ENCODE measurements at regions not wholly inside any gene's neighbourhood (a gene's known extent, or its start where the extent isn't known, plus 50 kb on each side); places are given as distances from the start of the nearest gene placed in this dataset.

- TF ChIP-seq CTCF (IDR thresholded peaks at IDR 0.05) (no peak), POLR2A (IDR thresholded peaks at IDR 0.05) (no peak)
- DNase-seq (no peak), ATAC-seq (no peak)
- no peak overlapping the region for H3K27ac ChIP-seq
- no peaks in the 10 kb centered on the region for H3K36me3 ChIP-seq (replicated peaks in 1 of 2; ENCODE audit: insufficient read depth in 1 of 2, low read depth in 2 of 2)
- no peaks in the 10 kb centered on the region for H3K9me3 ChIP-seq
- no peaks in the 10 kb centered on the region for H3K27me3 ChIP-seq
- no peaks in the 10 kb centered on the region for H3K4me1 ChIP-seq
- 74 to 79% methylated on average over 7 of the region's 7 CpGs for WGBS, 2 donors
- H3K4me3 ChIP-seq: no peak overlapping the region
- intact Hi-C loops (cut with DNase I): no loop called here
These were observed 1752.2 kb upstream of the PCDH20 start for GRCh38 chr13:63167699-63168337.

DNA sequence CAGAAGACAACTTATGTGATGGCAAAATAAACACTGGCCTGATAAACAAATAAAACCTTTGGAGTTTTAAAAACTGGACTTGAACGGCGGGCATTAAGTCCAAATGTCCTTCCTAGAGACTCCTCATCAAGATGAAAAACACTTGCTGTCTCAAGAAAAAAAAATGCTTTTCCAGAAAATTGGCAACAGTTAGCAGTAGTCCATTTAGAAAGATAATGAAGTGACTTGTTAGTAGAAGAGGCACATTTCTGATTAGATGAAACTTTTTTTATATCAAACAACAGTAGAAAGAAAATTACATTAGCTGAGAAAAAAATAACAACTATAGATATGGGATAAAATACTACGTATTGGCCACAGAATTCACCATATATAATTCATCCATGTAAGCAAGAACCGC is 1750.7 kb upstream of the PCDH20 start:
- H3K27me3 ChIP-seq: no peaks in the 10 kb centered on the region
- H3K4me1 ChIP-seq: no peaks in the 10 kb centered on the region
- WGBS, 2 donors: 73 to 79% methylated on average over 4 of the region's 4 CpGs
- TF ChIP-seq CTCF (IDR thresholded peaks at IDR 0.05) (no peak), POLR2A (IDR thresholded peaks at IDR 0.05) (no peak)
- H3K27ac ChIP-seq: no peak overlapping the region
- H3K4me3 ChIP-seq: no peak overlapping the region
- DNase-seq (no peak), ATAC-seq (no peak)
- intact Hi-C loops (cut with DNase I): no loop called here
- H3K36me3 ChIP-seq (replicated peaks in 1 of 2; ENCODE audit: insufficient read depth in 1 of 2, low read depth in 2 of 2): no peaks in the 10 kb centered on the region
- no peaks in the 10 kb centered on the region for H3K9me3 ChIP-seq

- Histone ChIP-seq H3K4me3 (no peak overlapping the region), H3K36me3 (replicated peaks in 1 of 2; ENCODE audit: insufficient read depth in 1 of 2, low read depth in 2 of 2) (no peaks in the 10 kb centered on the region), H3K27me3 (no peaks in the 10 kb centered on the region), H3K27ac (no peak overlapping the region), H3K4me1 (no peaks in the 10 kb centered on the region), H3K9me3 (no peaks in the 10 kb centered on the region)
- DNase-seq (no peak), ATAC-seq (no peak)
- 84 to 94% methylated on average over 2 of the region's 2 CpGs for WGBS, 2 donors
- TF ChIP-seq CTCF (IDR thresholded peaks at IDR 0.05) (no peak), POLR2A (IDR thresholded peaks at IDR 0.05) (no peak)
- intact Hi-C loops (cut with DNase I): no loop called here
These were observed 1748.3 kb upstream of the PCDH20 start for GRCh38 chr13:63163903-63164302.

DNA sequence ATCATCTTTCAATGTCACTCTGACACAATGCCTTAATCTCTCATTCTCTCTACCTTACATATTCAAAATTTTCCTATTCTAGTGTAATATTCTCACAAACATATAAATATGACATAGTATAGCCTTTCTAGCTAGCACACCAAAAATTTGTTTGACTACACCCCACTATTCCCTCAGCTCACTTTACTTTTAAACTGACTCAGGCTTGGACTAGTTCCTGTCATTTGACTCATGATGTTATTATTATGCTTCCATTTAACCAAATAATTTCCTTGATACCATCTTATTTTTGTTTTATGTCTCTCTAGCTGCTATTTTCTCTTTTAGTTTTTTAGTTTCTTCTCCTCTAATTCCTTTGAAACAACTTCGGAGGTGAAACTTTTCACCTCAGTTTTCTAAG is 1745.6 kb upstream of the PCDH20 start:
- ATAC-seq (no peak), DNase-seq (no peak)
- Histone ChIP-seq H3K27me3 (no peaks in the 10 kb centered on the region), H3K9me3 (no peaks in the 10 kb centered on the region), H3K36me3 (replicated peaks in 1 of 2; ENCODE audit: insufficient read depth in 1 of 2, low read depth in 2 of 2) (no peaks in the 10 kb centered on the region), H3K4me3 (no peak overlapping the region), H3K27ac (no peak overlapping the region), H3K4me1 (no peaks in the 10 kb centered on the region)
- TF ChIP-seq CTCF (IDR thresholded peaks at IDR 0.05): no peak
- TF ChIP-seq POLR2A (IDR thresholded peaks at IDR 0.05): no peak
- intact Hi-C loops (cut with DNase I): no loop called here
- WGBS, 2 donors: 93 to 100% methylated on average over 1 of the region's 1 CpG

GRCh38 chr13:63156816-63157215 is 1741.2 kb upstream of the PCDH20 start:
- intact Hi-C loops (cut with DNase I): no loop called here
- Histone ChIP-seq H3K36me3 (replicated peaks in 1 of 2; ENCODE audit: insufficient read depth in 1 of 2, low read depth in 2 of 2) (no peaks in the 10 kb centered on the region), H3K27me3 (no peaks in the 10 kb centered on the region), H3K27ac (no peak overlapping the region), H3K9me3 (no peaks in the 10 kb centered on the region), H3K4me3 (no peak overlapping the region), H3K4me1 (no peaks in the 10 kb centered on the region)
- 5 to 9% methylated on average over 2 of the region's 2 CpGs for WGBS, 2 donors
- no peak for TF ChIP-seq CTCF (IDR thresholded peaks at IDR 0.05)
- no peak for TF ChIP-seq POLR2A (IDR thresholded peaks at IDR 0.05)
- DNase-seq: no peak
- no peak for ATAC-seq
